Fibroblast of villous mesenchyme (primary cell): ENCODE measurements at regions not wholly inside any gene's neighbourhood (a gene's known extent, or its start where the extent isn't known, plus 50 kb on each side); places are given as distances from the start of the nearest gene placed in this dataset.

ENCODE experiments used
- DNase-seq: peaks from one replicate; pipeline ENCODE4 v3.0.0-alpha.2; 2010; ENCODE audit warnings: low read depth
- H3K4me3 ChIP-seq: 2 replicates; pipeline ENCODE4 v1.5.1; 2011; ENCODE audit warnings: low read depth, mild to moderate bottlenecking, low read length
- CTCF ChIP-seq: IDR thresholded peaks from 2 replicates; pipeline ENCODE4 v1.5.1; 2012; ENCODE audit warnings: low read depth, mild to moderate bottlenecking, low read length; ENCODE audit not compliant: insufficient read depth

GRCh38 chr13:111503376-111503775 is 182.9 kb downstream of the TEX29 start:
- DNase-seq = no peak
- H3K4me3 ChIP-seq = no peak overlapping the region
- TF ChIP-seq CTCF = no peak

GRCh38 chr13:111503905-111504695 is 183.7 kb downstream of the TEX29 start:
- H3K4me3 ChIP-seq = no peak overlapping the region
- DNase-seq = no peak
- no peak for TF ChIP-seq CTCF

GRCh38 chr13:111505175-111505777 is 184.8 kb downstream of the TEX29 start:
- no peak overlapping the region for H3K4me3 ChIP-seq
- TF ChIP-seq CTCF = no peak
- no peak for DNase-seq

GRCh38 chr13:111506125-111506524 is 185.7 kb downstream of the TEX29 start:
- H3K4me3 ChIP-seq = no peak overlapping the region
- DNase-seq = no peak
- TF ChIP-seq CTCF = no peak

GRCh38 chr13:111506621-111507020 is 186.2 kb downstream of the TEX29 start:
- TF ChIP-seq CTCF = no peak
- DNase-seq = no peak
- no peak overlapping the region for H3K4me3 ChIP-seq

GRCh38 chr13:111508164-111508870 is 187.9 kb downstream of the TEX29 start:
- no peak for DNase-seq
- H3K4me3 ChIP-seq = no peak overlapping the region
- no peak for TF ChIP-seq CTCF
